DOHH2 (cell line): ENCODE measurements at regions not wholly inside any gene's neighbourhood (a gene's known extent, or its start where the extent isn't known, plus 50 kb on each side); places are given as distances from the start of the nearest gene placed in this dataset.

Source experiments
- H3F3A ChIP-seq: fragments of 200-600 bp; sonication (generic), shearing (Covaris generic); 2 replicates; pipeline ENCODE4 v1.6.0; 2016; ENCODE audit warnings: antibody characterized with exemption, mild to moderate bottlenecking; ENCODE audit not compliant: control insufficient read depth, insufficient read depth
- H3K27ac ChIP-seq: fragments of 200-600 bp; sonication (generic); 2 replicates; pipeline ENCODE4 v1.5.1; 2014; ENCODE audit warnings: low read depth, mild to moderate bottlenecking, low read length, moderate library complexity
- H3K27me3 ChIP-seq: fragments of 200-600 bp; sonication (generic); 2 replicates; pipeline ENCODE4 v1.6.1; 2014; ENCODE audit warnings: mild to moderate bottlenecking, low read length, mixed read lengths; ENCODE audit not compliant: control insufficient read depth
- H3K36me3 ChIP-seq: fragments of 200-600 bp; sonication (generic); 2 replicates; pipeline ENCODE4 v1.6.1; 2014; ENCODE audit warnings: mild to moderate bottlenecking, low read length, moderate library complexity, mixed read lengths; ENCODE audit not compliant: control insufficient read depth
- H3K4me1 ChIP-seq: fragments of 200-600 bp; sonication (generic); 2 replicates; pipeline ENCODE4 v1.6.1; 2014; ENCODE audit warnings: mild to moderate bottlenecking, low read length, mixed read lengths; ENCODE audit not compliant: control insufficient read depth
- H3K4me2 ChIP-seq: fragments of 200-600 bp; sonication (generic); 2 replicates; pipeline ENCODE4 v1.6.0; 2014; ENCODE audit warnings: mild to moderate bottlenecking, low read length, moderate library complexity
- H3K4me3 ChIP-seq: fragments of 200-600 bp; sonication (generic); 2 replicates; pipeline ENCODE4 v1.5.1; 2014; ENCODE audit warnings: mild to moderate bottlenecking, low read length, mixed read lengths
- H3K79me2 ChIP-seq: fragments of 200-600 bp; sonication (generic); 2 replicates; pipeline ENCODE4 v1.6.1; 2014; ENCODE audit warnings: mild to moderate bottlenecking, low read length, mixed read lengths; ENCODE audit not compliant: control insufficient read depth
- H3K9me2 ChIP-seq: fragments of 200-600 bp; sonication (generic); replicated peaks from 2 replicates; pipeline ENCODE4 v1.6.1; 2014; ENCODE audit warnings: mild to moderate bottlenecking, low read length, mixed read lengths; ENCODE audit not compliant: control insufficient read depth
- H3K9me3 ChIP-seq: fragments of 200-600 bp; sonication (generic); 2 replicates; pipeline ENCODE4 v1.6.1; 2014; ENCODE audit warnings: antibody characterized with exemption, low read length, mixed read lengths; ENCODE audit not compliant: control insufficient read depth, insufficient read depth
- H4K20me1 ChIP-seq: fragments of 200-600 bp; sonication (generic); 2 replicates; pipeline ENCODE4 v1.6.0; 2014; ENCODE audit warnings: low read depth, mild to moderate bottlenecking, antibody characterized with exemption, low read length, moderate library complexity; ENCODE audit not compliant: control insufficient read depth, insufficient read depth
- CTCF ChIP-seq: fragments of 200-600 bp; sonication (generic); IDR thresholded peaks from one replicate; pipeline ENCODE4 v1.5.1; 2014; ENCODE audit warnings: antibody characterized with exemption, mild to moderate bottlenecking, low read depth, low read length; ENCODE audit not compliant: poor library complexity, severe bottlenecking
- EZH2phosphoT487 ChIP-seq: fragments of 200-600 bp; sonication (generic); IDR thresholded peaks from 2 replicates; pipeline ENCODE4 v1.6.1; 2017; ENCODE audit warnings: borderline replicate concordance, mild to moderate bottlenecking, antibody characterized with exemption, low read length, moderate library complexity, mixed read lengths

- Histone ChIP-seq H3K4me3 (no peak overlapping the region), H3K79me2 (no peaks in the 10 kb centered on the region), H3K4me1 (no peaks in the 10 kb centered on the region; the same call in 1 of the 2 replicates), H4K20me1 (no peaks in the 10 kb centered on the region), H3K27me3 (no peaks in the 10 kb centered on the region), H3K4me2 (no peak overlapping the region), H3F3A (no peaks in the 10 kb centered on the region), H3K9me2 (no peaks in the 10 kb centered on the region), H3K9me3 (no peaks in the 10 kb centered on the region), H3K36me3 (no peaks in the 10 kb centered on the region), H3K27ac (no peak overlapping the region)
- no peak for TF ChIP-seq CTCF
- TF ChIP-seq EZH2phosphoT487, result no peak
Measured at GRCh38 chr17:14007951-14008350, 61.4 kb upstream of the COX10 start.

GRCh38 chr17:14011036-14011692, 58.1 kb upstream of the COX10 start:
- no peak overlapping the region for H3K4me3 ChIP-seq
- H3K79me2 ChIP-seq, result no peaks in the 10 kb centered on the region
- no peak for TF ChIP-seq CTCF
- TF ChIP-seq EZH2phosphoT487, result no peak
- no peak overlapping the region for H3K27ac ChIP-seq
- H3K9me2 ChIP-seq, result no peaks in the 10 kb centered on the region
- H4K20me1 ChIP-seq, result no peaks in the 10 kb centered on the region
- H3K27me3 ChIP-seq, result no peaks in the 10 kb centered on the region
- H3K4me2 ChIP-seq, result no peak overlapping the region
- H3F3A ChIP-seq, result no peaks in the 10 kb centered on the region
- H3K9me3 ChIP-seq, result no peaks in the 10 kb centered on the region
- H3K4me1 ChIP-seq, result no peaks in the 10 kb centered on the region; the same call in 1 of the 2 replicates
- no peaks in the 10 kb centered on the region for H3K36me3 ChIP-seq

- Histone ChIP-seq H3K9me2 (no peaks in the 10 kb centered on the region), H3F3A (no peaks in the 10 kb centered on the region), H3K36me3 (no peaks in the 10 kb centered on the region), H3K4me2 (no peak overlapping the region), H3K9me3 (no peaks in the 10 kb centered on the region), H3K4me1 (no peaks in the 10 kb centered on the region; the same call in 1 of the 2 replicates), H4K20me1 (no peaks in the 10 kb centered on the region), H3K27me3 (no peaks in the 10 kb centered on the region), H3K27ac (no peak overlapping the region), H3K79me2 (no peaks in the 10 kb centered on the region), H3K4me3 (no peak overlapping the region)
- TF ChIP-seq CTCF (no peak), EZH2phosphoT487 (no peak)
Measured at GRCh38 chr17:14011740-14012405, 57.4 kb upstream of the COX10 start.
